ENCODE measurements at regions not wholly inside any gene's neighbourhood (a gene's known extent, or its start where the extent isn't known, plus 50 kb on each side); places are given as distances from the start of the nearest gene placed in this dataset.

GRCh38 chr13:26943748-26944147, 183.2 kb upstream of the GPR12 start:
- no peak overlapping the region for H2AFZ ChIP-seq (ENCODE audit: low read depth, low read length)
- no peaks in the 10 kb centered on the region for H3K79me2 ChIP-seq (ENCODE audit: control insufficient read depth, insufficient read depth, low read length)
- no peak overlapping the region for H3K9ac ChIP-seq (ENCODE audit: insufficient read depth in 1 of 2, low read depth in 2 of 2, low read length in 2 of 2)
- no peak overlapping the region for H3K27ac ChIP-seq (ENCODE audit: extremely low read depth, low read depth, low read length)
- FAIRE-seq (no peak), ATAC-seq (no peak), DNase-seq (ENCODE audit: extremely low read depth in 1 of 4, low spot score in 3 of 4) (no peak)
- in situ Hi-C loops (cut with MboI), result loop anchor here (25.0 kb wide), 2 partner anchors 756 to 894 kb away; no protein-coding TSS in a partner anchor
- intact Hi-C loops (cut with micrococcal nuclease), result no loop called here
- H4K20me1 ChIP-seq (replicated peaks; ENCODE audit: control insufficient read depth, insufficient read depth, low read length), result no peaks in the 10 kb centered on the region
- ChIA-PET CTCF (ENCODE audit: low intra/inter-chr PET ratio) (no interaction called here), POLR2A (interaction anchor here (0.6 to 0.8 kb wide), 2 partner anchors 9 to 433 kb away, joined by 3 read pairs; no protein-coding TSS in a partner anchor)
- peaks cover 0 to 4% of the 10 kb centered on the region in 2 experiments; a peak in 1 of 5 replicates for H3K27me3 ChIP-seq (ENCODE audit: control insufficient read depth in 2 of 2, insufficient read depth in 2 of 2, low read length in 2 of 2)
- no TSS peak for BruUV-seq (replicated peaks)
- H3K4me3 ChIP-seq, result no peak overlapping the region
- WGBS (ENCODE audit: insufficient coverage, low coverage, missing lambda C conversion rate), result 0% methylated on average over 3 of the region's 4 CpGs
- peak; percentile 24; the same call in 1 of the 2 replicates for TF ChIP-seq ZNF316 (IDR thresholded peaks at IDR 0.05)
- TF ChIP-seq ZBTB34 (CRISPR knock-in tag; IDR thresholded peaks at IDR 0.05), result no peak
- H3K9me1 ChIP-seq (ENCODE audit: control insufficient read depth, insufficient read depth, low read length), result no peaks in the 10 kb centered on the region
- no peaks in the 10 kb centered on the region; a peak in 1 of 5 replicates for H3K4me1 ChIP-seq (replicated peaks in 1 of 2; ENCODE audit: control insufficient read depth in 2 of 2, insufficient read depth in 2 of 2, low read length in 2 of 2)
- H3K9me3 ChIP-seq (replicated peaks; ENCODE audit: control insufficient read depth, insufficient read depth, low read depth, low read length), result no peaks in the 10 kb centered on the region
- no peaks in the 10 kb centered on the region for H3K36me3 ChIP-seq (ENCODE audit: control insufficient read depth, insufficient read depth, low read length)
- H3K4me2 ChIP-seq (ENCODE audit: insufficient read depth, low read length), result no peak overlapping the region

- H3K36me3 ChIP-seq (ENCODE audit: control insufficient read depth, insufficient read depth, low read length), result no peaks in the 10 kb centered on the region
- peaks cover 0 to 4% of the 10 kb centered on the region in 2 experiments; a peak in 1 of 5 replicates for H3K27me3 ChIP-seq (ENCODE audit: control insufficient read depth in 2 of 2, insufficient read depth in 2 of 2, low read length in 2 of 2)
- H2AFZ ChIP-seq (ENCODE audit: low read depth, low read length), result no peak overlapping the region
- H3K4me3 ChIP-seq, result no peak overlapping the region
- H3K4me2 ChIP-seq (ENCODE audit: insufficient read depth, low read length), result no peak overlapping the region
- FAIRE-seq, result no peak
- 14% methylated on average over 6 of the region's 6 CpGs for WGBS (ENCODE audit: insufficient coverage, low coverage, missing lambda C conversion rate)
- no peak overlapping the region for H3K27ac ChIP-seq (ENCODE audit: extremely low read depth, low read depth, low read length)
- no peak for DNase-seq (ENCODE audit: extremely low read depth in 1 of 4, low spot score in 3 of 4)
- H3K9me1 ChIP-seq (ENCODE audit: control insufficient read depth, insufficient read depth, low read length), result no peaks in the 10 kb centered on the region
- no peaks in the 10 kb centered on the region; a peak in 1 of 5 replicates for H3K4me1 ChIP-seq (replicated peaks in 1 of 2; ENCODE audit: control insufficient read depth in 2 of 2, insufficient read depth in 2 of 2, low read length in 2 of 2)
- ATAC-seq, result peak; percentile 50; the same call in 2 of the 3 replicates
- in situ Hi-C loops (cut with MboI), result loop anchor here (25.0 kb wide), 2 partner anchors 755 to 895 kb away; no protein-coding TSS in a partner anchor
- H4K20me1 ChIP-seq (replicated peaks; ENCODE audit: control insufficient read depth, insufficient read depth, low read length), result no peaks in the 10 kb centered on the region
- peak overlapping the region in 1 of 2 experiments; percentile 35; a peak in 1 of 4 replicates for H3K9ac ChIP-seq (ENCODE audit: insufficient read depth in 1 of 2, low read depth in 2 of 2, low read length in 2 of 2)
- no peaks in the 10 kb centered on the region for H3K79me2 ChIP-seq (ENCODE audit: control insufficient read depth, insufficient read depth, low read length)
- intact Hi-C loops (cut with micrococcal nuclease), result no loop called here
- BruUV-seq (replicated peaks), result no TSS peak
- CTCF ChIA-PET (ENCODE audit: low intra/inter-chr PET ratio), result no interaction called here
- no peaks in the 10 kb centered on the region for H3K9me3 ChIP-seq (replicated peaks; ENCODE audit: control insufficient read depth, insufficient read depth, low read depth, low read length)
- POLR2A ChIA-PET, result no interaction called here
- TF ChIP-seq RAD51 (IDR thresholded peaks at IDR 0.05; ENCODE audit: borderline replicate concordance, low read depth), result no peak
- no peak for TF ChIP-seq MTA2 (IDR thresholded peaks at IDR 0.05; ENCODE audit: low read depth)
- no peak for TF ChIP-seq STAG1 (CRISPR knock-in tag; IDR thresholded peaks at IDR 0.05; ENCODE audit: borderline replicate concordance)
- TF ChIP-seq KLF1 (tag; IDR thresholded peaks at IDR 0.05), result no peak
- TF ChIP-seq CBFB (CRISPR knock-in tag; IDR thresholded peaks at IDR 0.05), result no peak
Measured at GRCh38 chr13:26942184-26942583, 181.6 kb upstream of the GPR12 start.

Measured in K562 (cell line).